22Rv1 (cell line): ENCODE measurements at regions not wholly inside any gene's neighbourhood (a gene's known extent, or its start where the extent isn't known, plus 50 kb on each side); places are given as distances from the start of the nearest gene placed in this dataset.
"Not testable (repeated sequence)": the region's sequence is repeated elsewhere in the genome, so short reads cannot be mapped to it uniquely, and the experiment has no call there.

ENCODE experiments used
- H3K27ac ChIP-seq: fragments of 450-650 bp; 2 replicates; pipeline ENCODE4 v1.5.1; 2017
- CTCF ChIP-seq: fragments of 450-650 bp; IDR thresholded peaks from 2 replicates; pipeline ENCODE4 v1.5.1; 2017; ENCODE audit warnings: mild to moderate bottlenecking
- ZFX ChIP-seq: fragments of 450-650 bp; IDR thresholded peaks from 2 replicates; pipeline ENCODE4 v1.6.1; 2017; ENCODE audit warnings: antibody characterized with exemption, borderline replicate concordance

- no peak overlapping the region for H3K27ac ChIP-seq
- TF ChIP-seq ZFX: no peak
- no peak for TF ChIP-seq CTCF
Measured at GRCh38 chr6:130632897-130633296, 194.3 kb upstream of the SMLR1 start.

- TF ChIP-seq ZFX (no peak), CTCF (no peak)
- H3K27ac ChIP-seq: no peak overlapping the region
Measured at GRCh38 chr6:130643361-130643760, 183.8 kb upstream of the SMLR1 start.

GRCh38 chr6:130644175-130644574, 183.0 kb upstream of the SMLR1 start:
- no peak for TF ChIP-seq CTCF
- no peak for TF ChIP-seq ZFX

GRCh38 chr6:130644769-130645168, 182.4 kb upstream of the SMLR1 start:
- H3K27ac ChIP-seq: not testable (repeated sequence)

More at GRCh38 chr6:130644175-130644574, 183.0 kb upstream of the SMLR1 start:
- H3K27ac ChIP-seq: no peak overlapping the region

GRCh38 chr6:130647246-130647645, 180.0 kb upstream of the SMLR1 start:
- no peak overlapping the region for H3K27ac ChIP-seq
- TF ChIP-seq CTCF (no peak), ZFX (no peak)

- TF ChIP-seq CTCF (no peak), ZFX (no peak)
- no peak overlapping the region for H3K27ac ChIP-seq
Measured at GRCh38 chr6:130655586-130655985, 171.6 kb upstream of the SMLR1 start.

GRCh38 chr6:130661077-130661476, 166.1 kb upstream of the SMLR1 start:
- TF ChIP-seq ZFX (no peak), CTCF (no peak)
- no peak overlapping the region for H3K27ac ChIP-seq

GRCh38 chr6:130666786-130667185, 160.4 kb upstream of the SMLR1 start:
- no peak overlapping the region for H3K27ac ChIP-seq
- TF ChIP-seq CTCF: no peak
- TF ChIP-seq ZFX: no peak
